ENCODE measurements at regions not wholly inside any gene's neighbourhood (a gene's known extent, or its start where the extent isn't known, plus 50 kb on each side); places are given as distances from the start of the nearest gene placed in this dataset.
A peak's percentile ranks its signal among the peaks of the same experiment; 100 is the strongest.

DNA sequence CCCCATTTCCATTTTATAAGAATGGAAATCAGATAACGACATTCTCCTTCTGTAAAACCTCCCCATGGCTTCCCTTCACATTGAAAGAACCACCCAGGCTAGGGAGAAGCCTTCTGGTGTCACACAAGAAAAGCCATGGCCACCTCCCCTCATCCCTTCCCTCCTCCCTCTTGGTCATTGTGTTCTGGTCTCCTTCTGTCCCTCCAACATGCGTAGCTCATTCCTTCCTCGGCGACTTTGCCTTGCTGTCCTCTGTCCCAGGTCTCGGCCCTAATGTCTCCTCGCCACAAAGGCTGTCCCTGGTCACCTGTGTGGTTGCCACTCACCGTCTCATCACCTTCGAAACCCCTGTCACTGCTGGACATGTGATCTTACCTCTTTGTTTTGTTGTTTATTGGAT lies 193.9 kb downstream of the BCAS1 start:
- Mint-ChIP-seq H3K4me1 (peaks cover 43 to 51% of the 10 kb centered on the region in 2 experiments), H3K4me3 (no peak overlapping the region), H3K9me3 (no peaks in the 10 kb centered on the region), H3K36me3 (ENCODE audit: insufficient read depth in 1 of 3, low read depth in 3 of 3) (no peaks in the 10 kb centered on the region; a peak in 1 of 7 replicates), H3K27me3 (ENCODE audit: low read depth) (peaks cover 5% of the 10 kb centered on the region; the same call in 1 of the 2 replicates), H3K27ac (peak overlapping the region in 1 of 3 experiments; percentile 82; a peak in 2 of 7 replicates)
- no peak overlapping the region for H2BK12ac ChIP-seq (ENCODE audit: insufficient read length, low read depth, low read length)
- H3K56ac ChIP-seq (ENCODE audit: insufficient read length, low read depth, low read length), result no peak overlapping the region
- no peak overlapping the region for H3K4ac ChIP-seq (ENCODE audit: low read depth, low read length)
- no peak for DNase-seq
- no peak overlapping the region for H4K5ac ChIP-seq (ENCODE audit: insufficient read length, low read depth, low read length)
- no peak overlapping the region for H2BK120ac ChIP-seq (ENCODE audit: low read depth, low read length, poor library complexity, severe bottlenecking)
- H3K79me1 ChIP-seq (ENCODE audit: insufficient read depth, low read depth, low read length, poor library complexity, severe bottlenecking), result no peaks in the 10 kb centered on the region
- no peak overlapping the region for H4K91ac ChIP-seq (ENCODE audit: insufficient read length, low read depth, low read length)
- H4K8ac ChIP-seq (replicated peaks; ENCODE audit: insufficient read length, low read depth, low read length), result no peak overlapping the region
- H3K9ac ChIP-seq (ENCODE audit: extremely low read depth, insufficient read length, low read length), result no peak overlapping the region
- no peak overlapping the region for H2BK15ac ChIP-seq (ENCODE audit: low read depth, low read length)
- no peak overlapping the region for H2AFZ ChIP-seq (ENCODE audit: low read length)
- no peaks in the 10 kb centered on the region for H3K9me3 ChIP-seq (ENCODE audit: control insufficient read depth, low read depth, low read length)
- H3K14ac ChIP-seq (ENCODE audit: insufficient read depth, low read length), result no peak overlapping the region
- no peaks in the 10 kb centered on the region for H4K20me1 ChIP-seq (ENCODE audit: control insufficient read depth, insufficient read depth, insufficient read length)
- WGBS (ENCODE audit: extremely low coverage, insufficient read length, low lambda C conversion rate), result no CpG with 5 or more reads among the region's 8 CpGs
- H3K4me1 ChIP-seq (ENCODE audit: insufficient read depth, low read length), result peaks cover 5% of the 10 kb centered on the region; the same call in 1 of the 2 replicates
- H3K18ac ChIP-seq (ENCODE audit: insufficient read length, low read depth, low read length), result no peak overlapping the region
- peaks cover 3% of the 10 kb centered on the region for H3K23me2 ChIP-seq (ENCODE audit: insufficient read length, low read depth, low read length, poor library complexity, severe bottlenecking)
- no peak overlapping the region for H2BK20ac ChIP-seq (ENCODE audit: low read depth, low read length, poor library complexity, severe bottlenecking)
- H2BK5ac ChIP-seq (ENCODE audit: insufficient read length, low read length), result no peak overlapping the region
- no peaks in the 10 kb centered on the region for H3K79me2 ChIP-seq (ENCODE audit: insufficient read depth, low read length)
- H3T11ph ChIP-seq (ENCODE audit: low read length), result no peak overlapping the region
- H3K23ac ChIP-seq (ENCODE audit: insufficient read length, low read depth, low read length), result no peak overlapping the region
- no peak overlapping the region for H3K4me2 ChIP-seq (ENCODE audit: insufficient read depth, insufficient read length, low read length)
- H2AK5ac ChIP-seq (ENCODE audit: insufficient read length, low read length), result no peak overlapping the region
- no peak overlapping the region for H3K27ac ChIP-seq (ENCODE audit: insufficient read length, low read depth, low read length)
- TF ChIP-seq, protein P1, sequence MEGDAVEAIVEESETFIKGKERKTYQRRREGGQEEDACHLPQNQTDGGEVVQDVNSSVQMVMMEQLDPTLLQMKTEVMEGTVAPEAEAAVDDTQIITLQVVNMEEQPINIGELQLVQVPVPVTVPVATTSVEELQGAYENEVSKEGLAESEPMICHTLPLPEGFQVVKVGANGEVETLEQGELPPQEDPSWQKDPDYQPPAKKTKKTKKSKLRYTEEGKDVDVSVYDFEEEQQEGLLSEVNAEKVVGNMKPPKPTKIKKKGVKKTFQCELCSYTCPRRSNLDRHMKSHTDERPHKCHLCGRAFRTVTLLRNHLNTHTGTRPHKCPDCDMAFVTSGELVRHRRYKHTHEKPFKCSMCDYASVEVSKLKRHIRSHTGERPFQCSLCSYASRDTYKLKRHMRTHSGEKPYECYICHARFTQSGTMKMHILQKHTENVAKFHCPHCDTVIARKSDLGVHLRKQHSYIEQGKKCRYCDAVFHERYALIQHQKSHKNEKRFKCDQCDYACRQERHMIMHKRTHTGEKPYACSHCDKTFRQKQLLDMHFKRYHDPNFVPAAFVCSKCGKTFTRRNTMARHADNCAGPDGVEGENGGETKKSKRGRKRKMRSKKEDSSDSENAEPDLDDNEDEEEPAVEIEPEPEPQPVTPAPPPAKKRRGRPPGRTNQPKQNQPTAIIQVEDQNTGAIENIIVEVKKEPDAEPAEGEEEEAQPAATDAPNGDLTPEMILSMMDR (conservative IDR thresholded peaks at IDR 0.05), result no peak
- no peaks in the 10 kb centered on the region for H3K27me3 ChIP-seq (ENCODE audit: insufficient read depth, low read length)
